H1 (cell line): ENCODE measurements at regions not wholly inside any gene's neighbourhood (a gene's known extent, or its start where the extent isn't known, plus 50 kb on each side); places are given as distances from the start of the nearest gene placed in this dataset.

Experiments used
- CTCF ChIA-PET: fragments of 300-600 bp; sonication (Branson Sonifier 250); formaldehyde crosslinking; loops from one replicate; lab custom pipeline; 2021; ENCODE audit not compliant: partially characterized antibody; lab: Charles Lee
- POLR2A ChIA-PET: fragments of 300-600 bp; sonication (Branson Sonifier 250); formaldehyde crosslinking; loops from one replicate; lab custom pipeline; 2021; ENCODE audit warnings: inconsistent platforms; ENCODE audit not compliant: partially characterized antibody; lab: Charles Lee
- DNase-seq, 2 experiments: peaks; one replicate each; pipeline versions ENCODE4 v3.0.0 to v3.0.0-alpha.2; 2010 to 2022; ENCODE audit warnings: low spot score in 2 of 2, low read depth in 1 of 2, mixed read lengths in 1 of 2
- FAIRE-seq: peaks from 2 replicates; lab custom pipeline; 2011; peaks lifted over from hg19 to GRCh38; lab: Jason Lieb, UNC
- H2AFZ ChIP-seq: 2 replicates; pipeline ENCODE4 v1.8.1; 2012; ENCODE audit warnings: low read length, inconsistent platforms
- H2AK5ac ChIP-seq: 2 replicates; pipeline ENCODE4 v1.6.1; 2013; ENCODE audit warnings: low read depth, low read length
- H2BK120ac ChIP-seq: replicated peaks from 2 replicates; pipeline ENCODE3; 2013; ENCODE audit warnings: low read depth, low read length, inconsistent platforms
- H2BK12ac ChIP-seq: 2 replicates; pipeline ENCODE4 v1.6.1; 2013; ENCODE audit warnings: low read depth, low read length
- H2BK15ac ChIP-seq: 2 replicates; pipeline ENCODE4 v1.6.1; 2013; ENCODE audit warnings: low read length
- H2BK20ac ChIP-seq: 2 replicates; pipeline ENCODE4 v1.6.1; 2013; ENCODE audit warnings: low read length
- H2BK5ac ChIP-seq: 2 replicates; pipeline ENCODE4 v1.6.1; 2013; ENCODE audit warnings: low read depth, low read length
- H3K14ac ChIP-seq: 2 replicates; pipeline ENCODE4 v1.6.1; 2013; ENCODE audit warnings: inconsistent platforms; ENCODE audit not compliant: insufficient read length
- H3K18ac ChIP-seq: 2 replicates; pipeline ENCODE4 v1.6.1; 2013; ENCODE audit warnings: low read length; ENCODE audit errors: extremely low read depth
- H3K23ac ChIP-seq: 2 replicates; pipeline ENCODE4 v1.6.1; 2013; ENCODE audit warnings: inconsistent platforms; ENCODE audit not compliant: insufficient read length
- H3K23me2 ChIP-seq: 2 replicates; pipeline ENCODE4 v1.6.1; 2013; ENCODE audit warnings: low read depth, low read length
- H3K27ac ChIP-seq: 2 replicates; pipeline ENCODE4 v1.6.1; 2011; ENCODE audit warnings: low read depth, low read length, inconsistent platforms
- H3K27me3 ChIP-seq, 4 experiments: replicated peaks in 1 of 4; 1 replicate in 1 of 4; 2 replicates in 3 of 4; pipeline versions ENCODE4 v1.6.1 to v1.8.1; 2011 to 2013; ENCODE audit warnings: low read length in 3 of 4, mild to moderate bottlenecking in 3 of 4, inconsistent platforms in 2 of 4, mixed read lengths in 2 of 4, moderate library complexity in 1 of 4; ENCODE audit not compliant: control insufficient read depth in 3 of 4, insufficient read depth in 3 of 4; ENCODE audit errors: extremely low read depth in 1 of 4
- H3K36me3 ChIP-seq, 4 experiments: 2 replicates each; pipeline versions ENCODE4 v1.6.1 to v1.8.1; 2011 to 2013; ENCODE audit warnings: mild to moderate bottlenecking in 4 of 4, low read length in 3 of 4, moderate library complexity in 2 of 4, control low read depth in 1 of 4, inconsistent platforms in 1 of 4; ENCODE audit not compliant: insufficient read depth in 4 of 4, control insufficient read depth in 2 of 4
- H3K4ac ChIP-seq: replicated peaks from 2 replicates; pipeline ENCODE3; 2013; ENCODE audit warnings: low read length, low read depth, mixed read lengths, inconsistent platforms; ENCODE audit not compliant: insufficient read length
- H3K4me1 ChIP-seq, 4 experiments: replicated peaks in 1 of 4; 1 replicate in 1 of 4; 2 replicates in 3 of 4; pipeline versions ENCODE4 v1.6.1 to v1.8.1; 2011 to 2013; ENCODE audit warnings: low read length in 3 of 4, inconsistent platforms in 2 of 4, mixed read lengths in 1 of 4; ENCODE audit not compliant: insufficient read depth in 4 of 4, control insufficient read depth in 3 of 4
- H3K4me2 ChIP-seq, 2 experiments: 2 replicates each; pipeline versions ENCODE4 v1.6.1 to v1.8.1; 2011 to 2013; ENCODE audit warnings: low read depth in 2 of 2, low read length in 2 of 2, control low read depth in 1 of 2, inconsistent platforms in 1 of 2, mild to moderate bottlenecking in 1 of 2; ENCODE audit not compliant: insufficient read depth in 1 of 2
- H3K4me3 ChIP-seq, 4 experiments: fragments of 200-600, 300-600 bp in 1 of 4; sonication (generic), shearing (Covaris generic), sonication (Bioruptor Twin) in 1 of 4; 2 replicates each; pipeline versions ENCODE4 v1.5.1 to v1.8.1; 2011 to 2016; ENCODE audit warnings: low read length in 4 of 4, low read depth in 3 of 4, control low read depth in 2 of 4, inconsistent platforms in 2 of 4, mild to moderate bottlenecking in 2 of 4, mixed read lengths in 1 of 4, moderate library complexity in 1 of 4; ENCODE audit not compliant: insufficient read depth in 2 of 4; ENCODE audit errors: extremely low read depth in 1 of 4
- H3K56ac ChIP-seq: replicated peaks from 2 replicates; pipeline ENCODE3; 2013; ENCODE audit warnings: low read depth, mild to moderate bottlenecking, mixed read lengths, low read length, inconsistent platforms; ENCODE audit not compliant: insufficient read length
- H3K79me1 ChIP-seq: 2 replicates; pipeline ENCODE4 v1.6.1; 2013; ENCODE audit warnings: low read depth, low read length, control low read depth
- H3K79me2 ChIP-seq, 2 experiments: 2 replicates each; pipeline versions ENCODE4 v1.6.1 to v1.8.1; 2012 to 2013; ENCODE audit warnings: low read length in 2 of 2, mild to moderate bottlenecking in 2 of 2, inconsistent platforms in 1 of 2; ENCODE audit not compliant: insufficient read depth in 2 of 2, control insufficient read depth in 1 of 2
- H3K9ac ChIP-seq, 4 experiments: replicated peaks in 1 of 4; 1 replicate in 1 of 4; 2 replicates in 3 of 4; pipeline versions ENCODE4 v1.6.1 to v1.8.1; 2011 to 2013; ENCODE audit warnings: low read depth in 3 of 4, low read length in 3 of 4, control low read depth in 2 of 4, mild to moderate bottlenecking in 2 of 4, moderate library complexity in 2 of 4, inconsistent platforms in 1 of 4; ENCODE audit errors: extremely low read depth in 1 of 4
- H3K9me3 ChIP-seq, 2 experiments: 2 replicates each; pipeline versions ENCODE4 v1.6.1 to v1.8.1; 2012 to 2013; ENCODE audit warnings: mild to moderate bottlenecking in 2 of 2, moderate library complexity in 2 of 2, control low read depth in 1 of 2, inconsistent platforms in 1 of 2, low read depth in 1 of 2, low read length in 1 of 2, mixed read lengths in 1 of 2; ENCODE audit not compliant: insufficient read depth in 2 of 2
- H4K20me1 ChIP-seq, 2 experiments: replicated peaks in 1 of 2; 2 replicates each; pipeline versions ENCODE3 to v1.8.1; 2011 to 2013; ENCODE audit warnings: inconsistent platforms in 2 of 2, low read length in 2 of 2, mild to moderate bottlenecking in 1 of 2; ENCODE audit not compliant: insufficient read depth in 2 of 2, control insufficient read depth in 1 of 2
- H4K5ac ChIP-seq: 2 replicates; pipeline ENCODE4 v1.6.1; 2013; ENCODE audit warnings: low read length, low read depth, mixed read lengths, inconsistent platforms; ENCODE audit not compliant: insufficient read length
- H4K8ac ChIP-seq: 2 replicates; pipeline ENCODE4 v1.8.0; 2013; ENCODE audit warnings: mild to moderate bottlenecking, moderate library complexity, low read length, inconsistent platforms; ENCODE audit not compliant: insufficient read depth; ENCODE audit errors: extremely low read depth
- H4K91ac ChIP-seq: replicated peaks from 2 replicates; pipeline ENCODE3; 2013; ENCODE audit warnings: low read length, mixed read lengths, inconsistent platforms; ENCODE audit not compliant: insufficient read length
- TCF12 ChIP-seq: IDR thresholded peaks from 2 replicates; pipeline ENCODE4 v1.6.1; 2011; ENCODE audit warnings: low read depth, mild to moderate bottlenecking, low read length
- WGBS, 2 experiments: shearing (Covaris generic) in 1 of 2; methylation state at CpG; one replicate each; pipeline versions ENCODE4 v1.1.6 to v1.1.7; 2013 to 2015; ENCODE audit warnings: low lambda C conversion rate in 2 of 2, mixed read lengths in 2 of 2, inconsistent platforms in 1 of 2, low coverage in 1 of 2, missing lambda C conversion rate in 1 of 2; ENCODE audit not compliant: insufficient replicate concordance in 2 of 2, insufficient coverage in 1 of 2, insufficient read length in 1 of 2; ENCODE audit errors: extremely low coverage in 1 of 2, missing lambda C conversion rate in 1 of 2; 5-methylcytosine and 5-hydroxymethylcytosine counted together

GRCh38 chr20:3339571-3339970 is 67.9 kb downstream of the DNAAF9 start:
- Histone ChIP-seq H2BK120ac (no peak overlapping the region), H3K79me2 (no peaks in the 10 kb centered on the region), H2BK5ac (no peak overlapping the region), H3K4ac (no peak overlapping the region), H3K23ac (no peak overlapping the region), H3K18ac (no peak overlapping the region), H2AFZ (no peak overlapping the region), H4K5ac (no peak overlapping the region), H3K27ac (no peak overlapping the region), H2BK20ac (no peak overlapping the region), H3K9me3 (no peaks in the 10 kb centered on the region), H4K91ac (no peak overlapping the region), H3K4me2 (no peak overlapping the region), H2BK12ac (no peak overlapping the region), H3K14ac (no peak overlapping the region), H4K20me1 (no peaks in the 10 kb centered on the region), H3K9ac (no peak overlapping the region), H3K4me3 (no peak overlapping the region), H3K56ac (no peak overlapping the region), H2AK5ac (no peak overlapping the region), H3K27me3 (no peaks in the 10 kb centered on the region), H3K36me3 (no peaks in the 10 kb centered on the region; a peak in 1 of 8 replicates), H2BK15ac (no peak overlapping the region), H4K8ac (no peak overlapping the region), H3K23me2 (no peaks in the 10 kb centered on the region), H3K79me1 (no peaks in the 10 kb centered on the region), H3K4me1 (no peaks in the 10 kb centered on the region)
- FAIRE-seq (no peak), DNase-seq (no peak)
- TF ChIP-seq TCF12, result no peak
- ChIA-PET CTCF (no interaction called here), POLR2A (no interaction called here)
- WGBS, 2 experiments, result 94% methylated on average over 1 of the region's 1 CpG; no CpG with 5 or more reads in 1 of the 2 experiments
